Cardiac fibroblast (primary cell): ENCODE measurements at regions not wholly inside any gene's neighbourhood (a gene's known extent, or its start where the extent isn't known, plus 50 kb on each side); places are given as distances from the start of the nearest gene placed in this dataset.
"Not testable (repeated sequence)": the region's sequence is repeated elsewhere in the genome, so short reads cannot be mapped to it uniquely, and the experiment has no call there.

Experiments used
- DNase-seq, 2 donors: peaks; one replicate each; pipeline versions ENCODE4 v3.0.0 to v3.0.0-alpha.2; 2010; ENCODE audit warnings: low read depth in 2 of 2
- H3K4me3 ChIP-seq, 2 donors: replicated peaks in 1 of 2; 1 replicate in 1 of 2; 2 replicates in 1 of 2; pipeline ENCODE4 v1.5.1; 2011; ENCODE audit warnings: low read depth in 2 of 2, low read length in 2 of 2, mild to moderate bottlenecking in 2 of 2, moderate library complexity in 1 of 2
- TF ChIP-seq, protein P1 (sequence below): IDR thresholded peaks from one replicate; pipeline ENCODE4 v1.5.1; 2011; ENCODE audit warnings: low read depth, mild to moderate bottlenecking, low read length, inconsistent platforms

DNA sequence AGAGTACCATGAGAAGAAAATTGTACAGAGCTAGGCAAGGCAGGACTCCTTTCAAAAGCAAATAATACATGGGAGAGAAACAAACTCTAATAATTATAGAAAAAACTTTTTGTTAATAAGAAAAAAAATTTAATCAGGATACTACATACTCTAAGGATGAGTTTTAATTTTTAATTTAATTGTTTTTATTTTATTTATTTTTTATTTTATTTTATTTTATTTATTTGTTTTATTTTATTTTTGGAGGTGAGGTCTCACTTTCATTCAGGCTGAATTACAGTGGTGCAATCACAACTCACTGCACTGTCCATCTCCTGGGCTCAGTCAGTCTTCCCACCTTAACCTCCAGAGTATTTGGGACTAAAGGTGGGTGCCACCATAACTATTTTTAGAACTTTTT, 1347.2 kb downstream of the NLGN4Y start:
- TF ChIP-seq, protein P1, sequence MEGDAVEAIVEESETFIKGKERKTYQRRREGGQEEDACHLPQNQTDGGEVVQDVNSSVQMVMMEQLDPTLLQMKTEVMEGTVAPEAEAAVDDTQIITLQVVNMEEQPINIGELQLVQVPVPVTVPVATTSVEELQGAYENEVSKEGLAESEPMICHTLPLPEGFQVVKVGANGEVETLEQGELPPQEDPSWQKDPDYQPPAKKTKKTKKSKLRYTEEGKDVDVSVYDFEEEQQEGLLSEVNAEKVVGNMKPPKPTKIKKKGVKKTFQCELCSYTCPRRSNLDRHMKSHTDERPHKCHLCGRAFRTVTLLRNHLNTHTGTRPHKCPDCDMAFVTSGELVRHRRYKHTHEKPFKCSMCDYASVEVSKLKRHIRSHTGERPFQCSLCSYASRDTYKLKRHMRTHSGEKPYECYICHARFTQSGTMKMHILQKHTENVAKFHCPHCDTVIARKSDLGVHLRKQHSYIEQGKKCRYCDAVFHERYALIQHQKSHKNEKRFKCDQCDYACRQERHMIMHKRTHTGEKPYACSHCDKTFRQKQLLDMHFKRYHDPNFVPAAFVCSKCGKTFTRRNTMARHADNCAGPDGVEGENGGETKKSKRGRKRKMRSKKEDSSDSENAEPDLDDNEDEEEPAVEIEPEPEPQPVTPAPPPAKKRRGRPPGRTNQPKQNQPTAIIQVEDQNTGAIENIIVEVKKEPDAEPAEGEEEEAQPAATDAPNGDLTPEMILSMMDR: no peak
- DNase-seq: no peak
- H3K4me3 ChIP-seq: no peak overlapping the region

DNA sequence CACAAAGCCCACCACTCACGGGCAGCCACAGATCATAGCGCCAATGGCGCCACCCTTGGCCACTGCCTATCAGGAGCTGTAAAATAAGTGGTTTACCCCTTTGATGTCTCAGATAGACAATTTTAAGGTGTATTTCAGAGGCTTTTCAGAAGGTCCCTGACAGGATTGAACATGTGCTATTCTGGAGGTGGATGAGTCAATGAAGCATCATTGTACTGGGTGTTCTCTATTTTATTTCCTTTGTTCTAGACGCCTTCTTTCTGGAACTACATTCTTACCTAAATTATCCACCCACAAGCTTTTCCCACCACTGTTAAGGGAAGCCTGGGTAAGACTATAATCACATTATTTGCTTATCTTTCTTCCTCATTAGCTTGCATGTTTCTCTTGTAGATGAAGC, 1351.6 kb downstream of the NLGN4Y start:
- H3K4me3 ChIP-seq, DNase-seq: not testable (repeated sequence)

DNA sequence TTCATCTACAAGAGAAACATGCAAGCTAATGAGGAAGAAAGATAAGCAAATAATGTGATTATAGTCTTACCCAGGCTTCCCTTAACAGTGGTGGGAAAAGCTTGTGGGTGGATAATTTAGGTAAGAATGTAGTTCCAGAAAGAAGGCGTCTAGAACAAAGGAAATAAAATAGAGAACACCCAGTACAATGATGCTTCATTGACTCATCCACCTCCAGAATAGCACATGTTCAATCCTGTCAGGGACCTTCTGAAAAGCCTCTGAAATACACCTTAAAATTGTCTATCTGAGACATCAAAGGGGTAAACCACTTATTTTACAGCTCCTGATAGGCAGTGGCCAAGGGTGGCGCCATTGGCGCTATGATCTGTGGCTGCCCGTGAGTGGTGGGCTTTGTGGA, 1379.2 kb downstream of the NLGN4Y start:
- not testable (repeated sequence) for H3K4me3 ChIP-seq, DNase-seq

DNA sequence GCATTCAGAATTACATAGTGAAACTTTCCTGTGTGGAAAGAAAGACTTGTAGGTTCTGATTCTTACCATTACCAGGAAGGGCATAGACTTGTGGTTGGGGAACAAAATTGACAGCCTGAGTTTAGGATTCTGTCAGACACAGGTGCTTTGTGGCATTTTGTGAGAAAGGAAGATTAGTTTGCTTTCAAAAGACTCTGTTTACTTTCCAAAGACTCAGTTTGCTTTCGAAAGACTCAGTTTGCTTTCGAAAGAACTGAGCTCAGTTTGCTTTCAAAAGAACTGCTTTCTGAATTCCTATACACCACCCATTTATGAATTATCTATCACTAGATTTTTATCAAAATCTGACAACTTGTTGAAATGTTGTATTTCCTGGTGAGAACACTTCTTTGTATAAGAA, 1381.2 kb downstream of the NLGN4Y start:
- TF ChIP-seq, protein P1: no peak
- H3K4me3 ChIP-seq: no peak overlapping the region
- DNase-seq: no peak

DNA sequence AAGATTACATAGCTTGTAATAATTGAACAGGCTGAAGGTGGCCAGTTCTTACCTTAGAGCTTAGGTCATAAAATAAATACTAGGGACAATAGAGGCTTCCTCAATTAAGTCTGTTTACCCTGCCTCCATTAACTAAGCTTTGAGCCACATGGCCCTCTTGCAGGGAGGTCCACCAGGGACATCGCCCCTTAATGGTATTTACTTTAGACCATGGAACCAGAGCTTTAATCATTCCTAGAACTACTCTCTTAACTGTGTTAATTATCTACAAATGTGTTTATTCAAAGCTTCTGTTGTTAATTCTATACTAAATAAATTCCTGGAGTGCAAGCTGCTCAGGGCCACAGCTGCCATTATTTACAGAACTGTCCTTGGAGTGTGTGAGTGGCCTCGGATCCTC, 1402.2 kb downstream of the NLGN4Y start:
- TF ChIP-seq, protein P1: no peak
- no peak overlapping the region for H3K4me3 ChIP-seq
- no peak for DNase-seq

DNA sequence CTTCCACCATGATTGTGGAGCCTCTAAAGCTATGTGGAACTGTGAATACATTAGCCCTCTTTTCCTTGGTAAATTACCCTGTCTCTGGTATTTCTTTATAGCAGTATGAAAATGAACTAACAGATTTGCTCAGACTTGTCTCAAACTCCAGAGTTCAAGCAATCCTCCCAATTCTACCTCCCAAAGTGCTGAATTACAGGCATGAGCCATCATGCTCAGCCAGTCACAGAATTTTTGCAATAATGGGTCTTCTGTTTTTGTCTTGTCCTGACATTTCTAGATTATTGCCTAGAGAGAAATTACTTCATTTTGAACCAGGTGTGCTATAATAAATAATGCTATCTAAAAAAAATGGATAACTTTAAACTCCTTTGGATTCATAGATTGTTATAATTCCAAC, 1414.5 kb downstream of the NLGN4Y start:
- no peak for DNase-seq
- TF ChIP-seq, protein P1: no peak
- H3K4me3 ChIP-seq: no peak overlapping the region

DNA sequence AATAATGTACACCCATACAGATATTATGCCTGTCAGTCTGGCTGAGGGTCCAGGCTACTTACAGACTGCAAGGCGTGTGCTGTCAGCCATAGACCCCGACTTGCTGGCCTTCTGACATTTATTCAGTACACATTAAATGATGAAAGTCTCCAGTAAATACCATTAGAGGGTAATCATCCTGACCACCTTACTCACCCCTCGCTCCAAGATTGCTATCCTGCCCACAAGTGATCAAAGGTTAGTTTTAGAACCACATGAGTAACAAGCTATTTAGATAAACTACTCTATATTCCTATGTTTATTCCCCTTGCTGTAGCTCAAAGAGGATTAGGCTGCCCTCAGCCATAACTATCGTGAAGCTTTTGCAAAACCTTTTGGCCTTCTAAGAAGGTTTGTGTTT, 1426.7 kb downstream of the NLGN4Y start:
- TF ChIP-seq, protein P1: no peak
- H3K4me3 ChIP-seq: no peak overlapping the region
- DNase-seq: no peak

DNA sequence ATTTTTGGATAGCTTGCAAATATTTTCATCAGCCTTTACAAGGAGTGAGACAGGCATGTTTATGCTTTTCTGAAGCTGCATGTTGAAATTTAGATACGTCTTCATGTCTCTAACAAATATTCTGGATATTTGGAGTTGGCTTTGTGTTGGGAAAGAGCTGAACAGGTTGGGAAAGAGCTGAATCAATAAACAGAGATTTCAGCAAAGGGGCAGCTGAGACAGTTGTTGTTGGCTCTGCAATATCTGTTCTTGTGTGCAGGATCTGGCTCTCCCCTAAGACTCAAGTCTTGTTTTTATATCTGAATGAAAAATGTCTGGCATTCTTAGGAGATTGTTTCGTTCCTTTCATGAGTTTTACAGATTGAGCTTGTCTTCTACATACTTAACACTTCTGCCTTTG, 1444.5 kb downstream of the NLGN4Y start:
- TF ChIP-seq, protein P1: no peak
- no peak for DNase-seq
- H3K4me3 ChIP-seq: no peak overlapping the region
